Glomerular visceral epithelial cell (primary cell): ENCODE measurements at regions not wholly inside any gene's neighbourhood (a gene's known extent, or its start where the extent isn't known, plus 50 kb on each side); places are given as distances from the start of the nearest gene placed in this dataset.
"Not testable (repeated sequence)": the region's sequence is repeated elsewhere in the genome, so short reads cannot be mapped to it uniquely, and the experiment has no call there.

Experiments used
- DNase-seq: peaks from one replicate; pipeline ENCODE4 v3.0.0-alpha.2; 2016; ENCODE audit errors: extremely low spot score

DNA sequence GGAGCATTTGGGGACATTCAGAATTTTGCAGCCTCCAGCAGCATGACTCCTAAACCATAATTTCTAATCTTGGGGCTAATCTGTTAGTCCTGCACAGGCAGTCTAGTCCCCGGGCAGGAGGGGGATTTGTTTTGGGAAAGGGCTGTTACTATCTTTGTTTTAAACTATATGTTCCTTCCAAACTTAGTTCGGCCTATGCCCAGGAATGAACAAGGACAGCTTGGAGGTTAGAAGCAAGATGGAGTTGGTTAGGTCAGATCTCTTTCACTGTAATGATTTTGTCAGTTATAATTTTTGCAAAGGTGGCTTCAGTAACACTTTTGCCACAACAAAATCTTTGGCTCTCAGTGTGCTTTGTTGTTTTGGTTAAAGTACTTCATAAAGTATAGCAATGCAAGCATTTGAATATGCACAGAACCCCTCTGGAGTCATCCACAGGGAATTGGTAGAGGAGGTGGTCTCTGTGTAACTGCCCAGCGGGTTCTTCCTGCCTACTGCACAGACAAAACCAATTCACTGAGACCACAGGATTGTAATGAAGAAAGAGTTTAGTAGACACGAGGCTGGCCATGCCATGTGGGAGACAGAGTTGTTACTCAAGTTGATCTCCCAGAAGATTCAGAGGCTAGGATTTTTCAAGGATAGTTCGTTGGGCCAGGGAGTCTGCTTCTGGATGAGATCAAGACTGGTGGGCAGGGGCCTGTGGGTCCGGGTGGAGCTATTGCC is 224.1 kb upstream of the MYLIP start:
- no peak for DNase-seq

DNA sequence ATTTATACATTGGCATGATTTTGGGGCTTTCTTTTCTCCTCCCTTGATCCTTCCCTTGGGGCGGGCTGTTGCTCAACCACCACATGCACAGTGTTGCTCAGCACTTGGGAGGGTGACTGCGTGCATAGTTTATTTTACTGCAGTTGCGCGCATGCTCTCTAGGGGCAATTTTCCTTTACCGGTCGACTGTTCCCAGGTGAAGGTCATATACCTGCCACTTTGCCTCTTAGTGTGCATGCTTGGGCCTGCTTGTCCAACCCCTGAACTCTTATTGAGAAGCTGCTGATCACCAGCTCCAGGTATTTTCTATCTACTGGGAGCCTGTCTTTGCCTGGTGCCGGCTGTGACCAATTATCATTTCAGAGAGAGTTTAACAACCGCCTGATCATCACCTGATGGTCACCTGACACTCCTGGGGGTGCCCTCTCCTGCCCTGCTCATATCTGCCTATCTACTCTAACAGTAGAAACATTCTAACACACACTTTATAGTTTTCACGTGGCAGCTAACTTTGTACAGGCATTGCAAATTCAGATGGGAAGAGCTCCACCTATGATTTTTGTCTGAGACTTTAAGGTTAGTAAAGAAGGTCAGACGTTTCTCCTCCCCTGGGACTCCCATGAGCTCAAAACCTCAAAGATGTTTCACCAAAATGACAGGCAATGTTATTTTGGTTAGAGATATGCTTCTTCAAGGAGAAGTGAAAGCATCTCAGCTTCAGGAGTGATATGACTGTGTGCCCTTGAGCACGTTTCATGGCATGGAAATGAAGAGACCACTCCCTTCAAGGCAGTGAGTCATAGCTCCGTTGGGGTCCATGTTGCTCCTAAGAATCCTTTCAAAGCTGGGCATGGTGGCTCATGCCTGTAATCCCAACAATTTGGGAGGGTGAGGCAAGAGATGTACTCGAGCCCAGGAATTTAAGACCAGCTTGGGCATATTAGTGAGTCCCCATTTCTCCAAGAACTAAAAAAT is 227.5 kb upstream of the MYLIP start:
- DNase-seq: no peak

DNA sequence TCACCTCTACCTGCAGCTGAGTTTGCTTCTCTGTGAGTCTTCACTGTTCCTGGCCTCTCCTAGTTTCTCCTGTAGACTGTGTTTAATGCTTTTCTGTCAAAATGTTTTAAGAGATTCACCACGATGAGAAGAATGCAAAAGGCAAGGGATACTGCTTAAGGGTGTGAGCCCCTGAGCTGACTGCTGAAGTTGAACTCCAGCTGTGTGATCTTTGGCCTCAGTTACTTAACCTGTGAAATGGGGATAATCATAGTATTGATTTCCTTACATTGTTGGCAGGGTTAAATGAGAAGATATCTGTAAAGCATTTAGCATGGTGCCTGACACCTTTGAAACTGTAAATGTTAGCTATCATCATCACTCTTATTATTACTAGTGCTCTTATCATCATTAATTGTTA is 230.2 kb upstream of the MYLIP start:
- DNase-seq: no peak

DNA sequence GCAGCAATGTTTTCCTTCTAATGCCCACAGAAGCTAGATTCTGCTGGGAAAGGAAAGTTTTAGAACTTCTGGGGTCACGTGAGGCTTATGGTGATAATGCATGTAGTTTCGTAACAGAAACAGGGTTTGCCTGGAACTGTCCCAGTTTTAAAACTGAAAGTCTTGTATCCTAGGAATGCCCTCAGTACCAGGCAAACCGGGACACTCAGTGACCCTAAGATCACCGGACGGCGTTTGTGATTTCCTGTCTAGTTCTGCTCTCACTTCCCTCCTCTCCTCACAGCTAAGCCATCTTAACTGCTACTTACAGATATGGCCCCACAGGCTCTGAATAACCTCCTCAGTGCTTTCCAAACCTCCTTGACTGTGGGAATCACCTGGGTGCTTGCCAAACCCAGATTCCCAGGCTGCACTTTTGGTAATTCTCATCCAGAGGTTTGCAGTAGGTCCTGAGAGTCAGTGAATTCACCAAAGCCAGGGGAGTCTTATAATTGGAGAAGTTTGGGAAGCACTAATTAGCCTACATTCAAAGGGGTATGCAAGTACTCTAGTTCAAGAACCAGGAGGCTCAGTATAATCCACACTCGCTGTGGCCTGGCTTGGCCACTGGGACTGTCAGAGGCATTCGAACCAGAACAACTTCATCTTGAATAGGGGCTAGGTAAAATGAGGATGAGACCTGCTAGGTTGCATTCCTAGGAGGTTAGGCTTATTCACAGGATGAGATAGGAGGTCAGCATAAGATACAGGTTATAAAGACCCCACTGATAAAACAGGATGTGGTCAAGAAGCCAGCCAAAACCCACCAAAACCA is 231.6 kb upstream of the MYLIP start:
- no peak for DNase-seq

DNA sequence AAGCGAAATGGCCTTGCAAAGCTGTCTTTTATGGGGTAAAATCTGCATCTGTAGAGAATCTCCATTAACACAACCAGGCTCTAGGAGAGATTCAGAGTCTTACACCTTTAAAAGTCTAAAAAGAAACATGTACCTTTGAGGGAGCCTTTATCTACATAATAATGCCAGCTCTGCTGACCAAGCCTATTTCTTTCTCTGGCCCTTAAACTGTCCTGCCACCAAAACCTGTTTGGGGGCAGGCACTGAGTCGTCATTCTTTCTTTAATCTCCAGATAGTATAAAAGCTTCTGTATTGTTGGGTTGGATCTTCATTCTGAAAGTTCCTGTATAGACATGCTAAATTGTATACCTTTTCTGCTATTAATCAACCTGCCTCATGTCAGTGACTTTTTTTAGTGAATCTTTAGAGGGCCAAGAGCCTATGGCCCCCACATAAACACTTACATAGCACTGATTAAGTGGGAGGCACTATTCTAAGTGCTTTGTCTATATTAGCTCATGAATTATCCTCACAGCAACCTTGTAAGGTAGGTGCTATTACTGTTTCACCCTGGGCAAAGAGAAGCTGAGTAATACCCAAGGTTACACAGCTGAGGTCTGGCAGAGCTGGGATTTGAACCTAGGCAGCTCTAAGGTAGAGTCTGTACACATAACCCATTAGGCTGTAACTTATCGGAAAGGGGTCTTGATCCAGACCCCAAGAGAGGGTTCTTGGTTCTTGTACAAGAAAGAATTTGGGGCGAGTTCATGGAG is 232.3 kb upstream of the DTNBP1 start:
- no peak for DNase-seq

DNA sequence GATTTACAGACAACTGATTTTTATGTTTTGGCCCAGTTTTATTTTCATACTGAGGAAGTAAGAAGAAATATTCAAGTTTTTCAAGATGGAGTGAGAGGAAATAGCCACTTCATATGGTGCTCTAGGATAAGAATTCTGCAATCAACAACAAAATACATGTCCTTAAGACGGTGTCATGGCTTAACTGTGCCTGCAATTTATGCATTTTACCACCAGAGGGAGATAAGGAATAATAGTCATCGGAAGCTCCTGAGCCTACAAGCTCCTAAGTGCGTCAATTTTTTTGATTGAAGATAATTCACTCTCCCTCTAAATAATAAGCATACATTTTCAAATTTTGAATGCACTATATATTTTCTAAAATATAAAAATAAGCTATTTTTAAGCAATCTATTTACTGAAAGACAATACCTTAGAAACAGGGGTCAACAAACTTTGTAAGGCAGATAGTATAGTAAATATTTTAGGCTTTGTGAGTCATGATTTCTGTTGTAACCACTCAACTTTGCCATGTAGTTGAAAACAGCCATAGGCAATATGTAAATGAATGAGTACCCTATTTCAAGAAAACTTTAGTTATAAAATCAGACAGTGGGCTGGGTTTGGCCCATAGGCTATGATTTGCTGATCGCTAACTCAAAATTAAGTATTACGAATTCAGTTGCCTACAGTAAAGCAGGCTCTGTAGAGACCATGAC is 230.9 kb upstream of the DTNBP1 start:
- DNase-seq: peak; percentile 4

DNA sequence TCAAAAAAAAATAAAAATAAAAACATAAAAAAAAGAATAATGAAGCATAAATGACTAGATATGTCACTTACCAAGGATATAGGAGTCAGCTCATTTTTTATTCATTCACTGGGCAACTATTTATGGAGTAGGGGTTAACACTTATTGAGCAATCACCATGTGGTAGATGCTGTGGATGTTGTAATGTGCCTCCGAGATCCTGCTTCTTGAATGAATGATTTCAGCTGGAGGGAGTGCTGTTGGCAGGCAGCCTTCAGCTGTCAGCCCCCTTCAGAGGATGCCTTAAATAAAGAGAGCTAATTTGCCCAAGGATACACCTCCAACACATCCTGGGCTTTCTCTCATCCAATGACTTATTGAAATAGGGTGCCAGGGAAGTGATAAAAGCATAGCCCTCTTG is 229.5 kb upstream of the DTNBP1 start:
- DNase-seq: no peak

DNA sequence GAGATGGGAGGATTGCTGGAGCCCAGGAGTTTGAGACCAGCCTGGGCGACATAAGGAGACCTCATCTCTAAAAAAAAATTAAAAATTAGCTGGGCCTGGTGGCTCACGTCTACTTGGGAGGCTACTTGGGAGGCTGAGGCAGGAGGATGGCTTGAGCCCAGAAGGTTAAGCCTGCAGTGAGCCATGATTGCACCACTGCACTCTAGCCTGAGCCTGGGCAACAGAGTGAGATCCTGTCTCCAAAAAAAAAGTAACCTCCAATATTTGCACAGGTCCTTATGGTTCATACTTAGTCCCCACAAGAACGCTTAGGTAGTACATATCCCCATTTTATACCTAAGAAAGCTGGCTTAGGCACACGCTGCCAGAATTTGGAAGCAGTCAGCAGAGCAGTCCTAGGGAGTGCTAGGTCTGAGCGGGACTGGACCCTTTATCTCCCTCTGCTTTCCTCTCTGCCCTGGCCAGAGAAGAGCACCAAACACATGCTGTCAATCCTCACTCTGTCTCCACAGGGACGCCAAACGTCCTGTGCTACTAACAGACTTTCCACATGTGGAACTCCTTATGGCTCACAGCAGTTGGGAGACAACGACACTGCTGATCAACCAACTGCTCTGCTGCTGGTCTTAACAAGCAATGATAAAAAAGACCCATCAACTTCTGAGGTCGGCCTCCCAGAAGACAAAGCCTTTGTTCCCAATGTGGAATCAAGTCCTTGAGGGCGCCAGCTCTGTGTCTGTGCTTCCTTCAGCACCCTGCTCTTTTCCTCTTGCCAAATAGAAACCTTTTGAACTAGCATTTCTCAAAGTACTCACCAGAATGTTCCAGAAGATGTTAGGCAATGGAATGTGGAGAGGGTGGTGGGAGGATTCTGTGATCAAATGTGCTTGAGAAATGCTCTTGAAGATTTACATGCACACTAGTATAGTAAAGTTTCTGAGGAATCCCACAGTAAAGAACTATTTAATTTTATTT is 226.3 kb upstream of the DTNBP1 start:
- no peak for DNase-seq

DNA sequence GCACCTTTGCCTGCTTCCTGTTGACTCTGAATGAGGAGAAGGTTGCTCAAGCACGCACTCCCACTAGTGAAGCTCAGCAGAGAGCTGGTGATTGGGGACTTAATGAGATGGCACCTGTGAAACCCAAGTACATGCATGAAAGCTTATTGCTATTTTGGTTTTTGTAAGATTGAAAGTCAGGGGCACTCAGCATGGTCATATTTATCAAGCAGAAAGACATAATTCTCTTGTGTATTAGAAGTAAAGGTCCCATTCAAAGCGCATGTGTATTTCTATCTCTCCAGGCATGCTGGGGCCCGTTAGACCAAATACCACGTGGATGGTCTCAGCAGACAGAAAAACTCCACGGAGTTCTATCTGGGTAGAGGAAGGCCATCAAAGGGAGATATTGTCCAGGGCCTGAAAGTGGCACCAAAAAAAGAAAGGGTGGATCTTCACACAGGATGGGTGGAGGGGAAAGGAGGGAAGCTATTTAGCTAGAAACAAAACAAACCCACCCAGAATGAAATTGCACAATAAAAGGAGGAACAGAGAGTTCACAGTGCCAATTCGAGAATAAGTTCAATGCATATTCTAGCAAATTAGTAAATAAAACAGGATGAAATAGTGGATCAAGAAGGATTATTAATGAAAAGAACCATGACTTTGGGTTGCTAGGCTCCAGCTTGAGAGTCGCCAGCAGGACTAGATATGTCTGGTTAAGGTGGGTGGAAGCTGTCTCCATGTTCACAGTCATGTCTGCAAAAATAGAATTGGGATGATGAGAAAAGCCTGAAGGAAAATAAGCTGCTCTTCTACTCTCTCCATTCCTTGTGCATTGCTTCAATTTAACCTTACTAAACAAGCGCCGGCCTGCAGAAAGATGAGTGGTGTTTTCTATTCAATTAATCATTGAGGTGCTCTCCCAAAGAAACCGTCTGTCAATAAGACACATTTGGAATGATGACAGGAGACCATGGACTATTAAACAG is 224.9 kb upstream of the DTNBP1 start:
- DNase-seq: no peak

DNA sequence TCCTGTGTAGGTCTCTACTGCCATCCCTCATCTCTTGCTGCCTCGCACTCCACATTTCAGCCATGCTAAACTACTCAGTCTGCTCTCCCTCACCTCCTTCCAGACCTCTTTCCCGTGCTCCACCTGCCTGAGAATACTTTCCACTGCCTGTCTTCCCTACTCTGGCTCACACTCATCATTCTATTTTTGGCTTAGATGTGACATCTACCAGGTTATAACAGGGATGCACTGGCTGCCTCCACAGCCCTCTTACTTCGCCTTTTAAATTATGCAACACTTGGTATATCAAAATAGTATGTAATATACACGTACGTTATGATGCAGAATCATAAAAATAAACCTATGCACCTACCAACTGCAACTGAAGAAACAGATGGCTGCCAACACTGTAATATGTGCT is 222.8 kb upstream of the DTNBP1 start:
- no peak for DNase-seq

DNA sequence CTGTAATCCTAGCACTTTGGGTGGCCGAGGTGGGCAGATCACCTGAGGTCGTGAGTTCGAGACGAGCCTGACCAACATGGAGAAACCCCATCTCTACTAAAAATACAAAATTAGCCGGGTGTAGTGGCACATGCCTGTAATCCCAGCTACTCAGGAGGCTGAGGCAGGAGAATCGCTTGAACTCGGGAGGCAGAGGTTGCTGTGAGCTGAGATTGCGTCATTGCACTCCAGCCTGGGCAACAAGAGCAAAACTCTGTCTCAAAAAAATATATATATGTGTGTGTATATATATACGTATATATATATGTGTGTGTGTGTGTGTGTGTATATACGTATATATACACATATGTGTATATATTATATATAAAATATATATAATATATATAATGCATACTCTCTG is 220.8 kb upstream of the DTNBP1 start:
- not testable (repeated sequence) for DNase-seq

DNA sequence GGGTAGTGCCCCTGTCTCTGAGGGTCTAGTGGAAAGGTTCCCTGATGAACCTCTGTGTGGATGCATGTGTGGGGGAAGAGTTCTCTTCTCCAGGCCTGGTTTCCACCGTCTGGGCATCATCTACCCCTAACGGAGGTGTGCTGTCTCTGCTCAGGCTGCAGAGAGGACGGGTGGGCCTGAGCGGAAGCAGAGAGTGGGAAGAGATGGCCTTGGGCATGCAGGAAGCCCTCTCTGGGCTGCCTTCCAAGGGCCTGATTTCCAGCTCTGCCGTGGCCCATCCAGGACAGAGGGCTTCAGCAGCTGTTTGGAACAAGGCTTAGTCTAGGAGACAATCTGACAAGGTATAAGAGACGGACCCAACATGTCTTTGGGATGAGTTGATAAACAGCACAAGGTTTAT is 220.1 kb upstream of the DTNBP1 start:
- DNase-seq: no peak

DNA sequence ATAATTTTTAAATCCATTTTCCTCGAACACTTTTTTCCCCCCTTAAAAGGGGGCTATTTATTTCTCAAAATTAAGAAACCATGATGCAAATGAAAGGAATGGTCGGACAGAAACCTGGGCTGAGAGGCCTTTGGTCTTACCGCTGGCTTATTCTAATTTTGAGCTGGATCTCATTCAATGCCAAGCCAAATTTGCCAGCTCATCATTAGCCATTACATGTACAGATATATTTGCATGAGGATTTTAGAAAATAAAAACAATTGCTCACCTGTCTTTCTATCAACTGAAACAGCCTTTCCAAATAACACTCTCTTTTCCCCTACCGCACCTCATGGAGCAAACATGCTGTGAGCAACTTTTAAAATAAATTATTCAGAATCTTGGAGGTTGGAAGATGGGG is 219.5 kb upstream of the DTNBP1 start:
- DNase-seq: no peak

DNA sequence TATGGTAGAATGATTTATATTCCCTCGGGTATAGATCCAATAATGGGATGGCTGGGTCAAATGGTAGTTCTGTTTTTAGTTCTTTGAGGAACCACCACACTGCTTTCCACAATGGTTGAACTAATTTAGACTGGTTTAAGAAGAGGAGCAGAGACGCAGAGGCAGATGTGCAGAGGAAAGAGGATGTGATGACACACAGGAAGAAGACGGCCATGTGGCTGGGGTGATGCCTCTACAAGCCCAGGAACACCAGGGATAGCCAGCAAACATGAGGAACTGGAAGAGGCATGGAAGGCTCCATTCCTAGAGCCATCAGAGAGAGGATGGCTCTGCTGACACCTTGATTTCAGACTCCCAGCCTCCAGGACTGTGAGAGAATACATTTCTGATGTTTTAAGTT is 218.3 kb upstream of the DTNBP1 start:
- DNase-seq: no peak

DNA sequence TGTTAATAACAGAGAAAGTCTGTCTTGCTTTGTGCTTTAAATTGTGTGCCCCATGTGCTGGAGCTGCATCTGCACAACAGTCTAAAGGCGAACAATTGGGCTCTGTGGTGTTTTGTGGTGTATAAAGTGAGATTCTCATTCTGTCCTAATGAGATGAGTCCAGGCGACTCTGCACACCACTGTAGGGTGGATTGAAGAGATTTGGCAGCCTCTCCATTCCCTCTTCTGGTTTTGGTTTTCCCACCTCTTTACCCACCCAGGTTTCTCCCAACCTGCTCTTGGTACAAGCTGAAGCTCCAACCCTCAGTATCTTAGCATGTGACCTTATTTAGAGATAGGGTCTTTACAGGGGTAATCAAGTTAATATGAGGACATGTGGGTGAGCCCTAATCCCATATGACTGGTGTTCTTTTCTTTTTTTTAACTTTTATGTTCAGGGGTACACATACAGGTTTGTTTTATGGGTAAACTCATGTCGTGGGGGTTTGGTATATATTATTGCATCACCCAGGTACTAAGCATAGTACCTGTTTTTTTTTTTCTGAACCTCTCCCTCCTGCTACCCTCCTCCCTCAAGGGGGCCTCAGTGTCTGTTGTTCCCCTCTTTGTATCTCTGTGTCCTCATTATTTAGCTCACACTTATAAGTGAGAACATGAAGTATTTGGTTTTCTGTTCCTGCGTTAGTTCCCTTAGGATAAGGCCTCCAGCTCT is 217.6 kb upstream of the DTNBP1 start:
- no peak for DNase-seq

DNA sequence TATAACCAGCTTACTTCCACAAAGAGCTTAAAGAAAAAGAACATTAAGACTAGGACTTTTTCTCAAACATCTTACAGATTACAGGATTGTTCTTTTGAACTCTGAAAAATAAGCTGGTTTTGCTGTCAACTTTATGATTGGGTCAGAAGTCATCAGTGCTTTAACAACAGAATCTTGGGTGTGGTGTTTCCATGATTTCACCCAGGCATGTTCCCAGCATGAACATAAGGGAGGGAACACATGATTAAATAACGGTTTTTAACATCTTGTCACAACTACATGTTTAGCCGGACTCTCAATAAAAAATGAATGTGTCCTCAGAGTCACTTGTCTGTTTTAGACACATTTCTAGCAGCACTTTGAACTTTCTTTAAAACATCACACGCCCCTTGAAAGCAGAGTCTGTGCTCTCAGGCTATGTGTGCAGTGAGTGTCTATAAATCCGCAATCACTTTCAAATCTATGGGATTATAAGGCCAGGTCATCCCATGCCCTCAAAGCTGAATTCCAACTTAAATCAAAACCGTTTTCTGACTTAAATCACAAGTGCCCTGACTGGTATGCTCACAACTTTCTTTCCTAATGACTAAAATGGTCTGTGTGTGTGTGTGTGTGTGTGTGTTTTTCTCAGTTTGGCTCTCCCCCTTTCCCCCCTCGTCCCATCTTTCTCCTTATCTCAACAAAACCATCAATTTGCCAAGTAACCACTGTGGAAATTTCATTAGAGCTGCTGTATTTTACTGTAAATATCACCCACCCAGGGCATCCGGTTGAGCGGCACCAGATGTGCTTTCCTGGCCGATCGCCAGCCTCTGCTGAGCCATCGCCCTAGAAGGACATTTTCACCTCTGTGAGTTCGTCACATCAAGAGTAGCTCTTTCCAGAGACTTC is 216.8 kb upstream of the DTNBP1 start:
- peak; percentile 6 for DNase-seq

DNA sequence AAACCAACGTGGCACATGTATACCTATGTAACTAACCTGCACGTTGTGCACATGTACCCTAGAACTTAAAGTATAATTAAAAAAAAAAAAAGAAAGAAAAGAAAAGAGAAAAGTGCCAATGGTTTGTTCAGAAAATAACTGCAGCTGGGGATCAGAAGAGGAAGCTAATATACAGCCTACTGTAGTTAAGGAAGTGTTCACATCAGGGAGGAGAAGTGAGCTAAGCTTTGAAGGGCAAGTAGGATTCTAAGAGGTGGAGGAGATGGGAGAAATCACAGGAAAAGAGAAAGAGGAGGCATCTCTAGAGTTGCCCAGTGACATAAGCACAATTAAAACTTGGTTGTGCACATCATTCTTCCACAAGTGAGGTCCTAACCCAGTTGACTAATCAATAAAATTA is 214.4 kb upstream of the DTNBP1 start:
- no peak for DNase-seq
